DND-41 (cell line): ENCODE measurements at regions not wholly inside any gene's neighbourhood (a gene's known extent, or its start where the extent isn't known, plus 50 kb on each side); places are given as distances from the start of the nearest gene placed in this dataset.

Source experiments
- EZH2 ChIP-seq: IDR thresholded peaks from 3 replicates; pipeline ENCODE4 v1.6.1; 2012; ENCODE audit warnings: borderline replicate concordance, low read depth, mild to moderate bottlenecking, moderate library complexity, low read length, inconsistent platforms; ENCODE audit not compliant: severe bottlenecking
- TF ChIP-seq, protein P1 (sequence below): IDR thresholded peaks from 2 replicates; pipeline ENCODE4 v1.5.1; 2012; ENCODE audit warnings: borderline replicate concordance, low read length, moderate library complexity, mild to moderate bottlenecking; ENCODE audit not compliant: poor library complexity, severe bottlenecking; ENCODE audit errors: extremely low read depth

DNA sequence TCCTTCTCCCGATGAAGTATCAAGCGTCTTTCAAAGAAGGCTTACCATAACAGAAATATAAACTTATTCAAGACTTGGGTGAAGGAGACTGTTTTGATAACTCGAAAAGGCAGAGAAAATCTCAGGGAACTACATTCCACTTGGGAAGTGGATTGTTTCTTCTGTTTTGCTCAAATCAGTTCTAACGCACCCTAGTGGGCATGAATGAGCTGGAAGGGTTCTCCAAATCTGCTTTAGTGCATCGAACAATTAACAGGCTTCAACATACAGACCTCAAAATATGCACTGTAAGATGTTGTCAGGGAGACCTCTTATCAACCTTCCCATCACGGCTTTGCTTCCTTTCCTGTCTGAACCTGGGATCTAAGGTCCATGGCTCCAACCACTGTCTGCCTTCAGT is 392.5 kb downstream of the CD83 start:
- TF ChIP-seq, protein P1, sequence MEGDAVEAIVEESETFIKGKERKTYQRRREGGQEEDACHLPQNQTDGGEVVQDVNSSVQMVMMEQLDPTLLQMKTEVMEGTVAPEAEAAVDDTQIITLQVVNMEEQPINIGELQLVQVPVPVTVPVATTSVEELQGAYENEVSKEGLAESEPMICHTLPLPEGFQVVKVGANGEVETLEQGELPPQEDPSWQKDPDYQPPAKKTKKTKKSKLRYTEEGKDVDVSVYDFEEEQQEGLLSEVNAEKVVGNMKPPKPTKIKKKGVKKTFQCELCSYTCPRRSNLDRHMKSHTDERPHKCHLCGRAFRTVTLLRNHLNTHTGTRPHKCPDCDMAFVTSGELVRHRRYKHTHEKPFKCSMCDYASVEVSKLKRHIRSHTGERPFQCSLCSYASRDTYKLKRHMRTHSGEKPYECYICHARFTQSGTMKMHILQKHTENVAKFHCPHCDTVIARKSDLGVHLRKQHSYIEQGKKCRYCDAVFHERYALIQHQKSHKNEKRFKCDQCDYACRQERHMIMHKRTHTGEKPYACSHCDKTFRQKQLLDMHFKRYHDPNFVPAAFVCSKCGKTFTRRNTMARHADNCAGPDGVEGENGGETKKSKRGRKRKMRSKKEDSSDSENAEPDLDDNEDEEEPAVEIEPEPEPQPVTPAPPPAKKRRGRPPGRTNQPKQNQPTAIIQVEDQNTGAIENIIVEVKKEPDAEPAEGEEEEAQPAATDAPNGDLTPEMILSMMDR = no peak
- TF ChIP-seq EZH2 = no peak
